ENCODE measurements at regions not wholly inside any gene's neighbourhood (a gene's known extent, or its start where the extent isn't known, plus 50 kb on each side); places are given as distances from the start of the nearest gene placed in this dataset.

GRCh38 chr11:30131535-30131934 is 99.3 kb upstream of the FSHB start:
- Histone ChIP-seq H3K4me3 (ENCODE audit: low read depth, low read length) (no peak overlapping the region), H3K27ac (no peak overlapping the region), H3K27me3 (ENCODE audit: insufficient read depth, low read depth, severe bottlenecking) (no peaks in the 10 kb centered on the region), H3K9me3 (ENCODE audit: severe bottlenecking) (no peaks in the 10 kb centered on the region), H3K36me3 (no peaks in the 10 kb centered on the region)
- TF ChIP-seq, protein P1, sequence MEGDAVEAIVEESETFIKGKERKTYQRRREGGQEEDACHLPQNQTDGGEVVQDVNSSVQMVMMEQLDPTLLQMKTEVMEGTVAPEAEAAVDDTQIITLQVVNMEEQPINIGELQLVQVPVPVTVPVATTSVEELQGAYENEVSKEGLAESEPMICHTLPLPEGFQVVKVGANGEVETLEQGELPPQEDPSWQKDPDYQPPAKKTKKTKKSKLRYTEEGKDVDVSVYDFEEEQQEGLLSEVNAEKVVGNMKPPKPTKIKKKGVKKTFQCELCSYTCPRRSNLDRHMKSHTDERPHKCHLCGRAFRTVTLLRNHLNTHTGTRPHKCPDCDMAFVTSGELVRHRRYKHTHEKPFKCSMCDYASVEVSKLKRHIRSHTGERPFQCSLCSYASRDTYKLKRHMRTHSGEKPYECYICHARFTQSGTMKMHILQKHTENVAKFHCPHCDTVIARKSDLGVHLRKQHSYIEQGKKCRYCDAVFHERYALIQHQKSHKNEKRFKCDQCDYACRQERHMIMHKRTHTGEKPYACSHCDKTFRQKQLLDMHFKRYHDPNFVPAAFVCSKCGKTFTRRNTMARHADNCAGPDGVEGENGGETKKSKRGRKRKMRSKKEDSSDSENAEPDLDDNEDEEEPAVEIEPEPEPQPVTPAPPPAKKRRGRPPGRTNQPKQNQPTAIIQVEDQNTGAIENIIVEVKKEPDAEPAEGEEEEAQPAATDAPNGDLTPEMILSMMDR (IDR thresholded peaks at IDR 0.05; ENCODE audit: low read depth, low read length): no peak
- no peak for DNase-seq

GRCh38 chr11:30133281-30133680 is 97.5 kb upstream of the FSHB start:
- no peaks in the 10 kb centered on the region for H3K27me3 ChIP-seq (ENCODE audit: insufficient read depth, low read depth, severe bottlenecking)
- DNase-seq: no peak
- H3K4me3 ChIP-seq (ENCODE audit: low read depth, low read length): no peak overlapping the region
- TF ChIP-seq, protein P1 (IDR thresholded peaks at IDR 0.05; ENCODE audit: low read depth, low read length): no peak
- H3K9me3 ChIP-seq (ENCODE audit: severe bottlenecking): no peaks in the 10 kb centered on the region
- H3K36me3 ChIP-seq: no peaks in the 10 kb centered on the region
- H3K27ac ChIP-seq: no peak overlapping the region

- H3K27me3 ChIP-seq (ENCODE audit: insufficient read depth, low read depth, severe bottlenecking): no peaks in the 10 kb centered on the region
- no peak overlapping the region for H3K27ac ChIP-seq
- no peak overlapping the region for H3K4me3 ChIP-seq (ENCODE audit: low read depth, low read length)
- DNase-seq: peak; percentile 13
- no peaks in the 10 kb centered on the region for H3K9me3 ChIP-seq (ENCODE audit: severe bottlenecking)
- H3K36me3 ChIP-seq: no peaks in the 10 kb centered on the region
- TF ChIP-seq, protein P1 (IDR thresholded peaks at IDR 0.05; ENCODE audit: low read depth, low read length): peak; percentile 70
These were observed 87.6 kb upstream of the FSHB start for GRCh38 chr11:30143098-30143705.

DNA sequence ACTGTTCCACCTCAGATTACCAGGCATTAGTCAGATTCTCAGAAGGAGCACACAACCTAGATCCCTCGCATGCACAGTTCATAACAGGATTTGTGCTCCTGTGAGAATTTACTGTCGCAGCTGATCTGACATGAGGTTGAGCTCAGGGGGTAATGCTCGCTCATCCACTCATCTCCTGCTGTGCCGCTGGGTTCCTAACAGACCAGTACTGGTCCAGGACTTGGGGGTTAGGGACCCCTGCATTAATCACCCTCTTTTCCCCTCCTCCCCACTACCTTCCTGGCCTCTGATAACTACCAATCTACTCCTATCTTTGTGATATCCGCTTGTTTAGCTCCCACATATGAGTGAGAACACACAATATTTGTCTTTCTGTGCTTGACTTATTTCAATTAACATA is 83.5 kb upstream of the FSHB start:
- H3K4me3 ChIP-seq (ENCODE audit: low read depth, low read length): no peak overlapping the region
- H3K27me3 ChIP-seq (ENCODE audit: insufficient read depth, low read depth, severe bottlenecking): no peaks in the 10 kb centered on the region
- no peaks in the 10 kb centered on the region for H3K36me3 ChIP-seq
- no peak overlapping the region for H3K27ac ChIP-seq
- DNase-seq: peak; percentile 24
- TF ChIP-seq, protein P1 (IDR thresholded peaks at IDR 0.05; ENCODE audit: low read depth, low read length): no peak
- no peaks in the 10 kb centered on the region for H3K9me3 ChIP-seq (ENCODE audit: severe bottlenecking)

DNA sequence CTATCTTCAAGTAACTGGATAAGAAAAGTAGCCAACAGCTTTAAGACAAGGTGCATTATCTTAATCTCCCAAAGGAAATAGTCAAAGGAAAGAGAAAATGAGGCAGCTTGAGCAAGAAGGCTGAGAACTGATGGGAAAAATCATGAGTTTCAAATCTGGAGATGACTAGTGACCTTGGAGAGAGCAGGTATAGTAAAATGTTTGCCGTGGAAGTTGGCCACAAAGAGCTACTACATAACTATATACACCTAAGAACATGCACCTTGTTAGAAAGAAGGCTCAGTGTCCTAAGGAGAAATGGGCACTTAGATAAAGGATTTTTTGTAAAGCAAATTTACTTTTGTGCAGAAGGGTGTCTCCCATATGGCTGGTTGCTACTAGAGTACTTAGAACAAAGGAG is 80.8 kb upstream of the FSHB start:
- DNase-seq: no peak

More for the DNA sequence above, 80.8 kb upstream of the FSHB start:
- Histone ChIP-seq H3K27me3 (ENCODE audit: insufficient read depth, low read depth, severe bottlenecking) (no peaks in the 10 kb centered on the region), H3K36me3 (no peaks in the 10 kb centered on the region), H3K9me3 (ENCODE audit: severe bottlenecking) (no peaks in the 10 kb centered on the region), H3K4me3 (ENCODE audit: low read depth, low read length) (no peak overlapping the region), H3K27ac (no peak overlapping the region)
- TF ChIP-seq, protein P1 (IDR thresholded peaks at IDR 0.05; ENCODE audit: low read depth, low read length): no peak

Data from WERI-Rb-1 (cell line).